Femur (tissue), 1 donor: ENCODE measurements at regions not wholly inside any gene's neighbourhood (a gene's known extent, or its start where the extent isn't known, plus 50 kb on each side); places are given as distances from the start of the nearest gene placed in this dataset.

ENCODE experiments used
- DNase-seq: peaks from one replicate; pipeline ENCODE4 v3.0.0-alpha.2; 2017

- DNase-seq, result no peak
Measured at GRCh38 chr1:184284900-184285299, 101.9 kb upstream of the C1orf21 start.

GRCh38 chr1:184285401-184286087, 101.3 kb upstream of the C1orf21 start:
- DNase-seq, result no peak

DNA sequence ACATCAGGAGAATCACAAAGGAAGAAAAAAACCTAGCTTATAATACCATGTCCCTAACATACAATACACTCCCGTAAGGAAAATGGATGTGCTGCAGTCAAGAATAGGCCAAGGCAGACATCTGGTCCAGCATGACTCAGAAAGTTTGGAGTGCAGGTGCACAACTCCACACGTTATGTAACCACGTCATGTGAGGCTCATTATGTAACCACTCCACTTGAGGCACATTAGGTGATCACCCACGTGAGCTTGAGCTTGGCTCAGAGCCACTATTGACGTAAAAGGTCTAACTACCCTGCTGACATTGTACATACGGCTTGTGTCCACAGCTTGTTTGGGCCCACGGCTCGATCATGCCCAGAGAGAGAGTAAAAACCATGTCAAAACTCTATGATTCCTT, 99.8 kb upstream of the C1orf21 start:
- no peak for DNase-seq

DNA sequence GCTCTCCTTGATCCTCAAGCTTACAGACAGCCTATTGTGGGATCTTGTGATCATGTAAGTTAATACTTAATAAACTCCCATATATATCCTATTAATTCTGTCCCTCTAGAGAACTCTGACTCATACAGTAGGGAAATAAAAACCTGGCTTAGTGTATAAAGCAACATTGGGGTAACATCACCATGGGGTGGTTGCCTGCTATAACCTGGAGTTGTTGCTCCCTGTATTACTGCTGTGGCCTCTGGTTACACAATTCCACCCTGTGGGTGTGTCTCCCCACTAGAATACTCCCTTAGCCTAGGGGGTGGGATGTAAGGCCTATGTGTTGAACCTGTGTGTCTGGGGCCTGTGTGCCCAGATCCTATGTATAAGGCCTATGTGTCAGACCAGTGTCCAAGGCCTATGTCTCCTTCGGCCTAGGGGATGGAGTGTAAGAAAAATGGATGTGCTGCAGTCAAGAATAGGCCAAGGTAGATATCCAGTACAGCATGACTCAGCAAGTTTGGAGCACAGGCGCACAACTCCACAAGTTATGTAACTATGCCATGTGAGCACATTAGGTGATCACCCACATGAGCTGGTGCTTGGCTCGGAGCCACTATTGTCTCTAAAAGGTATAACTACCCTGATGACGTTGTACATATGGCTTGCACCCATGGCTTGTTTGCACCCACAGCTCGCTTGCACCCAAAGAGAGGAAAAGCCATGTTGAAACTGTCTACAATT, 96.8 kb upstream of the C1orf21 start:
- DNase-seq, result no peak

DNA sequence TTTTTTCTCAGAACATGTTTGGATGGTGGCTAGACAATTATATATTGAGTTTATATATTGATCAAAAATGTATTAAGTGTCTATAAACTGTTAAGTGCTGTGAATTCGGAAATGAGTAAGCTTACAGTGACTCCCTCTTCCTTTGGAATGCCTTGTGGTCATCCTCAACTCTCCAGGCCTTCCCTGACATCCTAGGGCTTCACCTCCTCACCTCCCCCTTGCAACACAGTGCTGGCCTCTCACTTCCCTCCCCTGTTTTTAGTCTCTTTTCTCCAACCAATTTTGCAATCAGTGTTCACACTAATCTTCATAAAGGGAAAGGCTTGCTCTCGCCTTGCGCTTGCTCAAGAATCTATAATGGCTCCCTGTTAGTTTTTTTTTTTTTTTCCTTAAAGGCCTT, 95.1 kb upstream of the C1orf21 start:
- no peak for DNase-seq

- DNase-seq, result no peak
Measured at GRCh38 chr1:184292101-184292500, 94.7 kb upstream of the C1orf21 start.

GRCh38 chr1:184294101-184294500, 92.7 kb upstream of the C1orf21 start:
- DNase-seq, result no peak

DNA sequence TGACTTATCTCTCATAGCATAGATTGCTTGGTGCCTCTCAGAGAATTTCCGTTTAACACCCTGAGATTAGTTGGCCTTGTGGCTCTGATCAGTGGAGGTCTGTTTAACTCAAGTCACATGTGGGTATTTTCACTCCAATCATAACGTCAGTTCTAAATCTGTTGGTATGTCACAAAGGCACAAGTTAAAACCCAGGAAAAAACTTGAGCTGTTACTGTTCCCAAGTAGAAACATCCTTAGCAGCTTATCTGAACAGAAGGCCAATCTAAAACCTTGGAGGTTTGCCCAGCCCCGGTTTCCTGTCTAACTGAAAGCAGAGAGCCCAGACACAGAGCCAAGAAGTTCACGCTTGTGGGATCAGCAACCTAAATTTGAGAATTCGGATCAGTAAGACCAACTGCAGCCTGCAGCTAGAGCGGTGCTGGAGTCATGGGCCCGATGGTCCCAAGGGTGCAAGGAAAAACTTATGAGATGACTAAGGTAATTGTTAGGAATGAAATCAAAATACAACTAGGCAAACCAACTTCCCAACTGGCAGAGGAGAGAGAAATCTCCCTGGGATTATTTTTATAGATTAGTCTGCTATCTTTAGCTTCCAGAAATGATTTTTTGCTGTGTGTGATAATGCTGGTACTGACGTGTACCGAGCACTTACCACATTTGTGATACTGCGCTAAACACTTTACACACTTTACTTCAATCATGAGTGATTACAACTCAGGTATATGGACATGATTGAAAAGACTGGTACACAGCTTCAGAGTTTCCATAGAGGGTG, 90.2 kb upstream of the C1orf21 start:
- DNase-seq, result peak; percentile 87

- DNase-seq, result no peak
Measured at GRCh38 chr1:184297244-184297750, 89.5 kb upstream of the C1orf21 start.

GRCh38 chr1:184298440-184299405, 88.1 kb upstream of the C1orf21 start:
- DNase-seq, result no peak

DNA sequence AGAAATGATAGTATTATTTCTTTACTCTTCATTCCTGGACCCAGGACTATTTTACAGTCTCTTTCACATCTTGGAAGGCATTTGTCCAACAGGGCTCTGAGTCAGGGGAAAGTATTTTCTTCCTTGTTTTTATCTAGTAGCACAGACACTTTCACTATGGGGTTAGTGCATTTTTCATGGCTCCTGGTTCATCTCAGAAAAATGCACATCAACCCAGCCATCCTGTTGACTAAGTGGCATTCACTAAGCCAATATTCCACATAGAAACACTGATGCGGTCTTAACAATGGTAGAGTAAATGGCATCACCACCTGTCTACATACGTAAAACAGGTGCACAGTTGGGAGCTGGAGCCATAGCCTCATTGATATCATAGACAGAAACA, 87.4 kb upstream of the C1orf21 start:
- no peak for DNase-seq

- DNase-seq, result no peak
Measured at GRCh38 chr1:184299796-184300195, 87.0 kb upstream of the C1orf21 start.

DNA sequence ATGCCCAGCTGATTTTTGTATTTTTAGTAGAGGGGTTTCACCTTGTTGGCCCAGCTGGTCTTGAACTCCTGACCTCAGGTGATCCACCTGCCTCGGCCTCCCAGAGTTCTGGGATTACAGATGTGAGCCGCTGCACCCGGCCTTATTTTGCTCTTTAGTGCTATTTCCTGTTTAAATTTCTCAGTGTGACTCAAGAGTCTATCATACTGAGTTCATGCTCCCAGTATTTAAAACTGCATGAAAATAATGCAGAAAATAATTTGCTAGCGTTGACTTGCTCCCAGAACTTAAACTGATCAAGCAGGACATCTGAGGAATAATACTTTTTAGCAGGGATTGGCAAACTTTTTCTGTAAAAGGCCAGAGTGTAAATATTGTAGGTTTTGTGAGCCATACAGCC, 86.4 kb upstream of the C1orf21 start:
- DNase-seq, result no peak

DNA sequence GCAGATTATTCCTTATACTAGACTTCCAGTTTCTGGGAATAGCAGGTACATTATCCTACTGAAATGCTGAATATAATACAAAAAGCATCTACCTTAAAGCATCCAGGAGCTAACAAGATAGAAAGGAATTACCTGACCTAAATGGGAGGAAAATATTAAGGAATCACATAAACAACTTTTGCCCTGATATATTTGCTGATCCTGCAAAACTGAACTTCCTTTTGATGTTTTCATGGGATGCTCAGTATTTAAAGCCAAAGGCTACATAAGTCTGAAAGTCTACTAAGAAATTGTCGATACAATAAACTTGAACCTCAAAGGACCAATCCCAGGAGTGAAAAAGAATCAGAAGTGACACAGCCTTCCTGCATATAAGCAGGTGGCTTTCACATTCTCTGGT, 85.6 kb upstream of the C1orf21 start:
- no peak for DNase-seq

- no peak for DNase-seq
Measured at GRCh38 chr1:184302346-184302745, 84.5 kb upstream of the C1orf21 start.

- no peak for DNase-seq
Measured at GRCh38 chr1:184310157-184310819, 76.5 kb upstream of the C1orf21 start.

DNA sequence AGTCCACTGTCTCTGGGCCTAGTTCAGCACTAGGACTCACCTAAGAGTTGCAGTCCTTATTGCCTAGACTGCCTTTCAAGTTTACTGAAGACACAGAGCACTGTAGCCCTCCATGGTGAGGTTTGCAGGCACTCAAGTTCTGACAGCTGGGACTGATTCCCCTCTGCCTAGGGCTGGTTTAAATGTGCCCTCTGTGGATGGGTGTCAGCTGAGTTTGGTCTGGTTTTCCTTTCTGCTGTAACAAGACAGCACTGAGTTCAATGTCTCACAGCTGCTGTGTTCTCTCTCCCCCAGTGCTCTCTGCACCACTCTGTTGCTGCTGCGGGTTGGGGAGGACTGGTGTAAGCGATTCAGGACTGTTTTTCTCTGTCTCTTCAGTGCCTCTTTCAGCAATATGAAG, 75.2 kb upstream of the C1orf21 start:
- no peak for DNase-seq

DNA sequence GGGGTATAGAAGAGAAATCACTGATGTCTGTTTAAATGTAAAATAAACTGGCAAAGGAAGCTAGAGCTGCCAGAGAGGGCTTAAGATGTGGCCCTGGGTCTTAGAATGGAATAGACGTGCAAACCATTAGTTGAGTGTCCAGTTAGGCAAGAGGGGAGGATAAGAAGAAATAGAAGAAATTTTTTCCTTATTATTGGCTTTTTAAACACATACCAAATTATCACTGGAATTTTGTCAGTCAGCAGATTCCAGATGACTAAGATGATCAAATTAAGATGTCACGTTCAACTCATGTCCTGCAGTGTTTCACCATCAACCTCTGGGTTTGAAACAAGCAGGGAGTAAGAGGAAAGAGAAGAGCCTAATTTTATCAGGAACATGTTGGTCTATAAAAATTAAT, 71.6 kb upstream of the C1orf21 start:
- DNase-seq, result no peak

DNA sequence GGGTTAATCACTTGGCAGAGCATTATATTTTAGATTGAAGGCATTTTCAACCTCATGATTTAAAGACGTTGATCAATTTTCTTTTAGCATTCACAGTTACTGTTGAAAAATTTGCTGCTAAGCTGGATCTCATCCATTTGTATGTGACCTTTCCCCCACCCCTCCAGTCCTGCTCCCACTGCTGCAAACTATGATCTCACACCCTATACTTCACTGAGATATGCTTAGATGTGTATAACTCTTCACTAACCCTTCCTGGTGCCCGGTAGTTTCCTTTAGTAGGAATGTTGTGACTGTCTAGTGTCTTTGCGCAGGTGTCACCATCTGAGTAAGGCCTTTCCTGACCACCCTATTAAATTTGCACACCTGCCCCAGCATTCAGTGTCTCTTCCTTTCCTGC, 67.0 kb upstream of the C1orf21 start:
- no peak for DNase-seq

DNA sequence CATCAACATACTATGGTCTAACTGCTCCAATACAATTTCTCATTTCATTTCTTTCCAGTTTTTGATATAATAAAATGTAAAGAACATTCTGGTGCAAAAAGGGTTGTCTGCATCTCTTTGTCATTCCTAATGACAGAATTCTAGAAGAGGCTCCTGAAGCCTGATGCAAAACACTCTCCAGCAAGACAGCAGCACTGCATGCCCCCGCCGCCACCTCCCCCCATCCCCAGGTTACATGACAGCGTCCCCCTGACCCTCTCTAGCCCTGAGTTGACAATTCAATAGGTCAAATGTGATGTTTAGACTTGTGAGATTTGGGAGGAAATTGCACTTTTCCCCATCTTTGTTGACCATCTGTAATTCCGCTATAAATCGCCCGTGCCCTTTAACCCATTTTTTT, 64.6 kb upstream of the C1orf21 start:
- DNase-seq, result no peak

DNA sequence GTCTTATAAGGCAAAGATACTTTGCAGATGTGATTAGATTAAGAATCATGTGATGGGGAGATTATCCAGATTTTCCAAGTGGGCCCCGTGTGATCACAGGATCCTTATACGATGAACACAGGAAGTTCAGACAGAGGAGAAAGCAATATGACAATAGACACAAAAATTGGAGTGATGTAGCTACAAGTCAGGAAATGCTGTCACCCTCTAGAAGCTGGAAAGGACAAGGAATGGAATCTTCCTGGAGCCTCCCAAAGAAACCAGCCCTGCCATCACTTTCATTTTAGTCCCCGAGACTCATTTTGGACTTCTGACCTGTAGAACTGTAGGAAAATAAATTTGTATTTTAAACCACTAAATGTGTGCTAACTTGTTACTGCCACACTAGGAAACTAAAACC, 61.9 kb upstream of the C1orf21 start:
- no peak for DNase-seq

DNA sequence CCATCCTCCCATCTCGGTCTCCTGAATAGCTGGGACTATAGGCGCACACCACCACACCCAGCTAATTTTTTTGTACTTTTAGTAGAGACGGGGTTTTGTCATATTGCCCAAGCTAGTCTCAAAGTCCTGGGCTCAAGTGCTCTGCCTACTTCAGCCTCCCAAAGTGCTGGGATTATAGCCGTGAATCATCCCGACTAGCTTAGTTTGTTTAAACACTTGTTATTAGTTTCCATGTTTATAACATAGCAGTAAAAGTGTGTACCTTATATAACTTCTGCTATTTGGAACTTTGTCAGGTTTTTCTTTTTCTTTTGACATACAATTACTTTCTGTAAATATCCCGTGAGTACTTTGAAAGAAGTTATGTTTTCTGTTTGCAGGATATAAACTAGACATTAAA, 60.6 kb upstream of the C1orf21 start:
- DNase-seq, result no peak
